ENCODE measurements at regions not wholly inside any gene's neighbourhood (a gene's known extent, or its start where the extent isn't known, plus 50 kb on each side); places are given as distances from the start of the nearest gene placed in this dataset.

- DNase-seq (ENCODE audit: low spot score): no peak
- TF ChIP-seq CTCF (IDR thresholded peaks at IDR 0.05; ENCODE audit: extremely low read depth, missing control alignments): no peak
These were observed 113.8 kb upstream of the KLF6 start for GRCh38 chr10:3898821-3899220.

- DNase-seq (ENCODE audit: low spot score): no peak
- no peak for TF ChIP-seq CTCF (IDR thresholded peaks at IDR 0.05; ENCODE audit: extremely low read depth, missing control alignments)
These were observed 112.1 kb upstream of the KLF6 start for GRCh38 chr10:3897156-3897555.

- TF ChIP-seq CTCF (IDR thresholded peaks at IDR 0.05; ENCODE audit: extremely low read depth, missing control alignments): no peak
- no peak for DNase-seq (ENCODE audit: low spot score)
These were observed 111.2 kb upstream of the KLF6 start for GRCh38 chr10:3896161-3896560.

GRCh38 chr10:3895045-3895631 lies 110.1 kb upstream of the KLF6 start:
- no peak for DNase-seq (ENCODE audit: low spot score)
- no peak for TF ChIP-seq CTCF (IDR thresholded peaks at IDR 0.05; ENCODE audit: extremely low read depth, missing control alignments)

GRCh38 chr10:3893901-3894563 lies 109.0 kb upstream of the KLF6 start:
- no peak for TF ChIP-seq CTCF (IDR thresholded peaks at IDR 0.05; ENCODE audit: extremely low read depth, missing control alignments)
- DNase-seq (ENCODE audit: low spot score): peak; percentile 17

GRCh38 chr10:3892440-3893425 lies 107.7 kb upstream of the KLF6 start:
- DNase-seq (ENCODE audit: low spot score): no peak
- no peak for TF ChIP-seq CTCF (IDR thresholded peaks at IDR 0.05; ENCODE audit: extremely low read depth, missing control alignments)

GRCh38 chr10:3891396-3891795 lies 106.4 kb upstream of the KLF6 start:
- DNase-seq (ENCODE audit: low spot score): no peak
- no peak for TF ChIP-seq CTCF (IDR thresholded peaks at IDR 0.05; ENCODE audit: extremely low read depth, missing control alignments)

Data from GM20000 (cell line).